HFFc6 (cell line): ENCODE measurements at regions not wholly inside any gene's neighbourhood (a gene's known extent, or its start where the extent isn't known, plus 50 kb on each side); places are given as distances from the start of the nearest gene placed in this dataset.

ENCODE experiments used
- DNase-seq: peaks from one replicate; pipeline ENCODE4 v3.0.0-alpha.2; 2018
- H3K27ac Mint-ChIP-seq: 2 replicates; pipeline ENCODE4 v1.8.0; 2020; ENCODE audit warnings: mild to moderate bottlenecking, mixed read lengths
- H3K27me3 Mint-ChIP-seq: 2 replicates; pipeline ENCODE4 v1.8.0; 2021; ENCODE audit warnings: mild to moderate bottlenecking, moderate library complexity, mixed read lengths; ENCODE audit not compliant: insufficient read depth
- H3K36me3 Mint-ChIP-seq: 2 replicates; pipeline ENCODE4 v1.8.0; 2021; ENCODE audit warnings: low read depth, mixed read lengths
- H3K4me1 Mint-ChIP-seq: 2 replicates; pipeline ENCODE4 v1.8.0; 2020; ENCODE audit warnings: low read depth, mixed read lengths
- H3K4me3 Mint-ChIP-seq: 2 replicates; pipeline ENCODE4 v1.8.0; 2020; ENCODE audit warnings: mild to moderate bottlenecking, moderate library complexity, mixed read lengths
- H3K9me3 Mint-ChIP-seq: 2 replicates; pipeline ENCODE4 v1.8.0; 2020; ENCODE audit warnings: mild to moderate bottlenecking, mixed read lengths
- TF ChIP-seq, protein P1 (sequence below): fragments of 200-600 bp; sonication (generic); IDR thresholded peaks from 2 replicates; pipeline ENCODE4 v1.5.0; 2021; ENCODE audit warnings: antibody characterized with exemption, mild to moderate bottlenecking

DNA sequence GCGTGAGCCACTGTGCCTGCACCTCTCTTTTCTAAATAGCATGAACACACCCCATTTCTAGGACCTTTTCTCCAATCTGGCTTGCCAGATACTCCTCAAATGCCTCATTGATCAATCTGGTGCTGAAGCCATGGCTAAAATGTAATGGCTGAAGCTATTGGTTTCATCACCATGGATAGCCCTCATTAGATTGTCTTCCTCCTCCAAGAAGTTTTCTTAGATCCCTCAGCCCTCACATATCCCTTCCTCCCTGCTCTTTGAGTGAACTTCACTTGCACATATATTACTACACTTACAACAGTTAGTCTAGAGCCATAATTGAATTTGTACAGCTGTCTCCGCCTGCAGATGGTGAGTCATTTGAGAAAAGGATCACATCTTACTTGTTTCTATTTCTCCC, 77.9 kb upstream of the TOX3 start:
- Mint-ChIP-seq H3K4me3 (no peak overlapping the region), H3K27ac (no peak overlapping the region), H3K4me1 (no peaks in the 10 kb centered on the region), H3K9me3 (peaks cover 48% of the 10 kb centered on the region), H3K27me3 (no peaks in the 10 kb centered on the region; the same call in 1 of the 2 replicates), H3K36me3 (0 out of 2 replicates have a peak, but pooled peaks cover 4% of the 10 kb centered on the region)
- TF ChIP-seq, protein P1, sequence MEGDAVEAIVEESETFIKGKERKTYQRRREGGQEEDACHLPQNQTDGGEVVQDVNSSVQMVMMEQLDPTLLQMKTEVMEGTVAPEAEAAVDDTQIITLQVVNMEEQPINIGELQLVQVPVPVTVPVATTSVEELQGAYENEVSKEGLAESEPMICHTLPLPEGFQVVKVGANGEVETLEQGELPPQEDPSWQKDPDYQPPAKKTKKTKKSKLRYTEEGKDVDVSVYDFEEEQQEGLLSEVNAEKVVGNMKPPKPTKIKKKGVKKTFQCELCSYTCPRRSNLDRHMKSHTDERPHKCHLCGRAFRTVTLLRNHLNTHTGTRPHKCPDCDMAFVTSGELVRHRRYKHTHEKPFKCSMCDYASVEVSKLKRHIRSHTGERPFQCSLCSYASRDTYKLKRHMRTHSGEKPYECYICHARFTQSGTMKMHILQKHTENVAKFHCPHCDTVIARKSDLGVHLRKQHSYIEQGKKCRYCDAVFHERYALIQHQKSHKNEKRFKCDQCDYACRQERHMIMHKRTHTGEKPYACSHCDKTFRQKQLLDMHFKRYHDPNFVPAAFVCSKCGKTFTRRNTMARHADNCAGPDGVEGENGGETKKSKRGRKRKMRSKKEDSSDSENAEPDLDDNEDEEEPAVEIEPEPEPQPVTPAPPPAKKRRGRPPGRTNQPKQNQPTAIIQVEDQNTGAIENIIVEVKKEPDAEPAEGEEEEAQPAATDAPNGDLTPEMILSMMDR, result no peak
- no peak for DNase-seq

DNA sequence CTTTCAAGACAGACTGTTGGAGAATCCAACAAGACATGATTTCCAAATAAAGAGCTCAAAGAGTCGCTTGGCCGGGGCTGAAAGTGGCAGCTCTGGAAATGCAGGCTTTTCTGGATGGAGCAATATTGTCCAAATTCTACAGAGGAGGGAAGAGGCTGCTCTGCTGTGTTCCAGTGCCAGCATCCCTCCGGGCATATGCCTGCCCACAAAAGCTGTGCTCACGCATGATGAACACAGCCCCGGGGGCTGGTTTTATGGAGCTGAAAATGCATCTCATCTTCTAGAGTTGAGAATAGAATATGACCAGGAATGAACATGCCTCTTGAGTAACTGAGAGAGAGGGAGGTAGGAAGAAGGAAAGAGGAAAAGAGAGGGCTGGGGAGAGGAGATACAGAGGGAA, 74.7 kb upstream of the TOX3 start:
- DNase-seq, result no peak
- Mint-ChIP-seq H3K27me3 (no peaks in the 10 kb centered on the region; the same call in 1 of the 2 replicates), H3K27ac (no peak overlapping the region), H3K4me1 (no peaks in the 10 kb centered on the region), H3K9me3 (peaks cover 31% of the 10 kb centered on the region), H3K4me3 (no peak overlapping the region), H3K36me3 (0 out of 2 replicates have a peak, but pooled peaks cover 4% of the 10 kb centered on the region)
- TF ChIP-seq, protein P1, result no peak

- TF ChIP-seq, protein P1, result no peak
- Mint-ChIP-seq H3K27ac (no peak overlapping the region), H3K4me1 (no peaks in the 10 kb centered on the region), H3K4me3 (no peak overlapping the region), H3K9me3 (peaks cover 18% of the 10 kb centered on the region), H3K36me3 (0 out of 2 replicates have a peak, but pooled peaks cover 4% of the 10 kb centered on the region), H3K27me3 (no peaks in the 10 kb centered on the region)
- no peak for DNase-seq
Measured at GRCh38 chr16:52618753-52619497, 72.0 kb upstream of the TOX3 start.

- no peak for DNase-seq
- no peak overlapping the region for H3K4me3 Mint-ChIP-seq
- no peak overlapping the region for H3K27ac Mint-ChIP-seq
- H3K9me3 Mint-ChIP-seq, result peaks cover 23% of the 10 kb centered on the region
- H3K4me1 Mint-ChIP-seq, result no peaks in the 10 kb centered on the region
- H3K36me3 Mint-ChIP-seq, result 0 out of 2 replicates have a peak, but pooled peaks cover 4% of the 10 kb centered on the region
- no peaks in the 10 kb centered on the region for H3K27me3 Mint-ChIP-seq
- TF ChIP-seq, protein P1, result no peak
Measured at GRCh38 chr16:52617591-52617990, 70.6 kb upstream of the TOX3 start.

- peaks cover 28% of the 10 kb centered on the region for H3K9me3 Mint-ChIP-seq
- H3K4me1 Mint-ChIP-seq, result no peaks in the 10 kb centered on the region
- no peaks in the 10 kb centered on the region for H3K27me3 Mint-ChIP-seq
- TF ChIP-seq, protein P1, result no peak
- H3K36me3 Mint-ChIP-seq, result no peaks in the 10 kb centered on the region
- H3K4me3 Mint-ChIP-seq, result no peak overlapping the region
- no peak overlapping the region for H3K27ac Mint-ChIP-seq
- DNase-seq, result no peak
Measured at GRCh38 chr16:52613508-52613907, 66.6 kb upstream of the TOX3 start.
